Lower lobe of right lung (tissue), 2 donors: ENCODE measurements at regions not wholly inside any gene's neighbourhood (a gene's known extent, or its start where the extent isn't known, plus 50 kb on each side); places are given as distances from the start of the nearest gene placed in this dataset.

Experiments used
- ATAC-seq, 2 donors: fragments of 200-7000 bp; cut with Tn5 transposase; one replicate each; pipeline ENCODE4 v1.9.1; 2020 to 2022; ENCODE audit warnings: mild to moderate bottlenecking in 2 of 2, moderate library complexity in 2 of 2
- DNase-seq: peaks from one replicate; pipeline ENCODE4 v3.0.0-alpha.2; 2020
- H3K27ac ChIP-seq: fragments of 200-600 bp; one replicate; pipeline ENCODE4 v1.8.0; 2022
- H3K27me3 ChIP-seq: fragments of 200-600 bp; one replicate; pipeline ENCODE4 v1.8.0; 2022; ENCODE audit warnings: low read depth
- H3K36me3 ChIP-seq: fragments of 200-600 bp; one replicate; pipeline ENCODE4 v1.8.0; 2022; ENCODE audit warnings: mild to moderate bottlenecking
- H3K4me1 ChIP-seq: fragments of 200-600 bp; one replicate; pipeline ENCODE4 v1.8.0; 2022
- H3K4me3 ChIP-seq: fragments of 200-600 bp; one replicate; pipeline ENCODE4 v1.8.0; 2022; ENCODE audit warnings: mild to moderate bottlenecking
- H3K9me3 ChIP-seq: fragments of 200-600 bp; one replicate; pipeline ENCODE4 v1.8.0; 2022
- intact Hi-C: fragments of 100-400 bp; cut with DNase I; formaldehyde crosslinking; loops from one replicate; pipeline ENCODE4 v1.11.0; 2022
- TF ChIP-seq, protein P1 (sequence below): fragments of 200-600 bp; IDR thresholded peaks from one replicate; pipeline ENCODE4 v1.8.0; 2022; ENCODE audit warnings: antibody characterized with exemption, mild to moderate bottlenecking
- donor health status: DM: no; HTN: yes; CAD: no; lungs with severe emphysema.

DNA sequence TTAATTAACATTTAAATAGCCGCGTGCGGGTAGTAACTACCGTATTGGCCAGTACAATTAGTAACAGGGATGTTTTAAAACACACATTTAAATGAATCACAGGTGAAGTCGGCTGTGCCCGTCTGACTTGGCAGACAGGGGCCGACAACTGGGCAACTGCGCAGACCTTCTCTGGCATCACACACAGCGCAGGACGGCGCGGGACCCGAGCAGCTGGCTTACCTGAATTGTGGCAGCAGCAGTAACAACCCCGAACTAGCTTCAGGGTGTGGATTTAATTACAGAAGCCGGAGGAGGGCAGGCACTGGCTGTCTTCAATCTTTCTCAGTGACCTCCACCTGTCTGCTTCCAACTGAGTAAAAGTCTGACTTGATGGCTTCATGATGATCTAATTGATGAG, 91.7 kb downstream of the DACT2 start:
- Histone ChIP-seq H3K27me3 (no peaks in the 10 kb centered on the region), H3K4me3 (no peak overlapping the region), H3K36me3 (no peaks in the 10 kb centered on the region), H3K27ac (no peak overlapping the region), H3K4me1 (peaks cover 12% of the 10 kb centered on the region), H3K9me3 (no peaks in the 10 kb centered on the region)
- TF ChIP-seq, protein P1, sequence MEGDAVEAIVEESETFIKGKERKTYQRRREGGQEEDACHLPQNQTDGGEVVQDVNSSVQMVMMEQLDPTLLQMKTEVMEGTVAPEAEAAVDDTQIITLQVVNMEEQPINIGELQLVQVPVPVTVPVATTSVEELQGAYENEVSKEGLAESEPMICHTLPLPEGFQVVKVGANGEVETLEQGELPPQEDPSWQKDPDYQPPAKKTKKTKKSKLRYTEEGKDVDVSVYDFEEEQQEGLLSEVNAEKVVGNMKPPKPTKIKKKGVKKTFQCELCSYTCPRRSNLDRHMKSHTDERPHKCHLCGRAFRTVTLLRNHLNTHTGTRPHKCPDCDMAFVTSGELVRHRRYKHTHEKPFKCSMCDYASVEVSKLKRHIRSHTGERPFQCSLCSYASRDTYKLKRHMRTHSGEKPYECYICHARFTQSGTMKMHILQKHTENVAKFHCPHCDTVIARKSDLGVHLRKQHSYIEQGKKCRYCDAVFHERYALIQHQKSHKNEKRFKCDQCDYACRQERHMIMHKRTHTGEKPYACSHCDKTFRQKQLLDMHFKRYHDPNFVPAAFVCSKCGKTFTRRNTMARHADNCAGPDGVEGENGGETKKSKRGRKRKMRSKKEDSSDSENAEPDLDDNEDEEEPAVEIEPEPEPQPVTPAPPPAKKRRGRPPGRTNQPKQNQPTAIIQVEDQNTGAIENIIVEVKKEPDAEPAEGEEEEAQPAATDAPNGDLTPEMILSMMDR, result no peak
- intact Hi-C loops, result no loop called here
- DNase-seq, result no peak
- ATAC-seq, result no peak

DNA sequence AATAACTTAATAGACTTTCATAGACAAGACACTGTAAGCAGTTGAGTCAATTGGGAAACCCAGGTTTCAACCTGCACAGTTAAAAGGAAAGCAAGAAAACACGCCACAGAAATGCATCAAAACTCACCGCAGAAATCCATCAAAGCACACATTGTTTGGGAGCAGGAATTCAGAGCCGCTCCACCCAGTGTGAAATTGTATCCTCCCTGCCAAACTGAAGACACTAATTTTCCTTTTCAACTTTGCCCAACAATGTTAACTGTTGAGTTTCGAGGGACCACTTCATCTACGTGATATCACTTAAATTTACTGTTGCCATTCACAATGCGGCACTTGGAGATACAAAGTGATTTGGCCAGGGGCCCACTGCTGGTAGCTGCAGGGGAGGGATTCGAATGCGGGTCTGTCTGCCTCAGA, 92.7 kb downstream of the DACT2 start:
- no peak overlapping the region for H3K27ac ChIP-seq
- intact Hi-C loops, result no loop called here
- H3K4me3 ChIP-seq, result no peak overlapping the region
- TF ChIP-seq, protein P1, result no peak
- peaks cover 12% of the 10 kb centered on the region for H3K4me1 ChIP-seq
- no peaks in the 10 kb centered on the region for H3K36me3 ChIP-seq
- ATAC-seq (no peak), DNase-seq (no peak)
- no peaks in the 10 kb centered on the region for H3K9me3 ChIP-seq
- H3K27me3 ChIP-seq, result peaks cover under 1% of the 10 kb centered on the region

DNA sequence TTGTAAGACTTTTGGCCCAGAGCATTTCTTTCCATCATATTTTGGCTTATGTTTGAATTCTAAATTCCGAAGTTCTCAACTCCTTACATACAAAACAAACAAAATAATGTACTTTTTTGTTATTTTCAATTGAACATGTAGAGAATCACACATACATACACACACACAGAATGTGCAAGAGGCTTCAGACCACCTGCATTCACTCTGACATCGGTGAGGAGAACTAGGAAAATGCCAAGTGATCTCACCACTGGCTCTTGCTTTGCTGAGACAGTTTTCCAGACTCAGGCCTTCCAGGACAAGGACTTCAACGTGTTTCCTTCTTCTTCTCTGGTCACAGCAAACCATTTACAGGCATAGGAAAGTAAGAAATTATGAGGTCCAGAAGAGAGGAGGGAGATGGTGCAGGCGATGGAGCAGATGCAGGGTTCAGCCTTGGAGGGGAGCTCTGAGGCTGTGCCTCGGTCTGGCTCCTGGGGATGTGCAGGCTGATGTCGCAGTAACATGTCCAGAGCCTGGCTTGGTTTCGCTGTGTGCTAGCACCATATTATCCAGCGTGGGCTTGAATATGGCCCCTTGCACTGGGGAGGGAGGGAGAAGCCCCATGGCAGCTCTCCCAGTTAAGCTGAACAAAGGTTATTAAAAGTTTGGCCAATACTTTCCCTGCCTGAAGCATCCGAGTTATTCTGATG, 93.4 kb downstream of the DACT2 start:
- TF ChIP-seq, protein P1, result no peak
- Histone ChIP-seq H3K9me3 (no peaks in the 10 kb centered on the region), H3K36me3 (no peaks in the 10 kb centered on the region), H3K4me1 (peaks cover 12% of the 10 kb centered on the region), H3K27me3 (peaks cover 3% of the 10 kb centered on the region), H3K4me3 (no peak overlapping the region), H3K27ac (no peak overlapping the region)
- intact Hi-C loops, result no loop called here
- ATAC-seq, result no peak
- DNase-seq, result no peak

DNA sequence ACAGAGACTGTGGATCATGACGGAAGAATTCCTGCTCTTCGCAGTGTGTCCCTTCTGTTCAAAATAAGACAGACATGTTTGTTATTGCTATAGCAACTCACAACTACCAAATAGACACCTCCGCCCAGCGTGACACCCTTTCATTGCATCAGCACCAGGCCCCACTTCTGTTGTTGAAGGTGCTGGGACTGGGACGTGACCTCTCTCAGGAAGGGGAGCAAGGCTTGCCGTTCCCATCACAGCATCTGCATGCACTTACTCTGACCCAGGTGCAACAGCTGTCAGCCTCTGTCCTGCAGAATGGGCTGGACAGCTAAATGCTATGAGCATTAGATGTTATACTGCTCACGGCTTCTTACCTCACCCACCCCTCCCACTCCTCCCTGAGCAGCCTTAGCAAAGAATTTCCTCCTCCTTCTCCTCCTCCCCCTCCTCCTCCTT, 94.1 kb downstream of the DACT2 start:
- ATAC-seq (peak in 1 of 2 donors; percentile 44), DNase-seq (no peak)
- no peak overlapping the region for H3K4me3 ChIP-seq
- peaks cover 3% of the 10 kb centered on the region for H3K27me3 ChIP-seq
- intact Hi-C loops, result no loop called here
- H3K9me3 ChIP-seq, result no peaks in the 10 kb centered on the region
- no peaks in the 10 kb centered on the region for H3K36me3 ChIP-seq
- H3K4me1 ChIP-seq, result peaks cover 12% of the 10 kb centered on the region
- TF ChIP-seq, protein P1, result no peak
- H3K27ac ChIP-seq, result no peak overlapping the region

DNA sequence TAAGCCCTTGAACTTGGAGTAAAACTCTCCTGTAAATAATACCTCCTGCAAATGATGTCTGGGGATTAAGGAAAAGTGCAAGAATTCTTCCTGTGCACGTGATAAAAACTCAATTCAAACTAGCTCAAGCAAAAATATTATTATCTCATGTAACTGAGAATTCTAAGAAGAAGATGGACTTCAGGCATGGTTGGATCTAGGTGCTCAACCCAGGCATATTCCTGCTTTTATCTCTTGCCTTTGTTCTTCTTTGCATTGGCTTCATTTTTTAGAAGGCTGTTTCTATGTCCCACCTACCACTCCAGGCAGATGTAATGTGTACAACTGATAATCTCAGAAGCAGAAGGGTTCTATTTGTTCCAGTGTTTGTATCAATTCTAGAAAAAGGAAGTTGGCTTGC, 95.8 kb downstream of the DACT2 start:
- H3K27me3 ChIP-seq, result peaks cover 3% of the 10 kb centered on the region
- H3K9me3 ChIP-seq, result no peaks in the 10 kb centered on the region
- ATAC-seq, result no peak
- H3K4me1 ChIP-seq, result peaks cover 12% of the 10 kb centered on the region
- TF ChIP-seq, protein P1, result no peak
- no peak overlapping the region for H3K4me3 ChIP-seq
- DNase-seq, result no peak
- no peaks in the 10 kb centered on the region for H3K36me3 ChIP-seq
- H3K27ac ChIP-seq, result no peak overlapping the region
- intact Hi-C loops, result no loop called here
